CD4-positive, alpha-beta T cell treated with Interferon gamma for 1 hour (primary cell): ENCODE measurements at regions not wholly inside any gene's neighbourhood (a gene's known extent, or its start where the extent isn't known, plus 50 kb on each side); places are given as distances from the start of the nearest gene placed in this dataset.

Experiments used
- DNase-seq: peaks from one replicate; pipeline ENCODE4 v3.0.0-alpha.2; 2020

DNA sequence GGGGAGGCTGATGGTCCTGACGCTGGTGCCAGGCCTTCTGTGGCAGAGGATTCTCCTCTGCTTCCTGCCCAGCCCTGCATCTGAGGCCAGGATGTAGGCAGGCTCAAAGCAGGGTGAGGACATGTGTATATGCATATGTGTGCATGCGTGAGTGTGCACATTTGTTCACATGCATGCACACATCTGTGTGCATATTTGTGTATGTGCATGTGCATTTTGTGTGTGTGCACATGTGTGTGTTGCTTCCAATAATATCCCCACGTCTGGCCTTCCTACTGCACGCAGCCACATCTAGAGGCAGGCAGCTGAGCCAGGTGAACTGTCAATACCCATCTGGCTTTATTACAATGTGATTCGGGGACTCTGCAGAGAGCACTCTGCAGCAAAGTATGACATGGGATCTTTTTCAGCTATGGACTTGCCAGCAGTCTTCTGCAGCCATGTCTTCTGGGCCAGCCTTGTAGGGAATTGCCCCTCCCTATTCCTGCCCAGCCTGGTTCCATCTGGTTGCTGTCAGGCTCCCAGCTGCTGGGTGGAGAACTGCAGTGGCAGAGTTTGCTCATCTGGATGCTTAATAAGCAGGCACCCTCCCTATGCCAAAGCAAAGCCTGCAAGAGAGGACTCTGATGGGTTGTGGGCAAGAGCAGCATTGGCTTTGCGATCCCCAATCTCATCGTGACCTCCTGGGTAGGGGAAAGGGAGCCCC, 140.7 kb downstream of the PFKFB3 start:
- no peak for DNase-seq

- DNase-seq: no peak
These were observed 142.7 kb downstream of the PFKFB3 start for GRCh38 chr10:6345404-6345803.

- DNase-seq: no peak
These were observed 143.9 kb downstream of the PFKFB3 start for GRCh38 chr10:6346631-6347030.

- peak; percentile 54 for DNase-seq
These were observed 144.7 kb downstream of the PFKFB3 start for GRCh38 chr10:6347391-6347951.

DNA sequence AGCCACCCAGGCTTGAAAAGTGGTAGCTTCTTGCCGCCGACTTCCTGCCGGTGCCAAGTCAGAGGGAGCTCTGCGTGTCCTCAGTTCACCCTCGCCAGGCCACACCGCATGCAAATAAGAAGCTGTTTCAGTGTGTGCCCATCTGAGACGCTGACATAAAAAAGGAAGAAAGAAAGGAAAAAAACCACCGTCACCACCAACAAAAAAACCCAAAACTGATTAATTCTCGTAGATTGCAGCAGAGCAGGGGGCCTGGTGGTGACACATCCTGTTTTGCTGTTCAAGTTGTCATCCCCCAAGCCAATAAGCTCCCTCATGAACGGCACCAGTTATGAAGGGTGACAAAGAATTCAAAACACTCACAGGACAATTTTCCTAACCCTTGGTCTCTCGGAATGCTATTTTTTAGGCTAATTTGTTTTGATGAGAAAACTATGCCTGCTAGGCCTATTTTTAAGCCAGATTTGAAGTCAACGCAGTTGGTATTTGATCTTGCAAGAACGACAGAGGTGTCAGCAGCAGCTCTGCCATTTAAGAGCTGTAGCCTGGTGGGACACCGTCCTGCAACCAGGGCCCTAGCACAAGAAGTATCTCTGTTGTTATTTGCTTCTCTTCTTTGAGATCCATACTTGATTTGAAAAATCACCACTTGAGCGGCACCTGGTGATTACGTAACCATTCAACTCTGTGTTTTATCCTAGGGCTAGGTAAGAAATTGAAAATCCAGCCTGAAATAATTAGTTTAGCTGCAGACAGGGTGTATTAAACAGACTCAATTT, 145.6 kb downstream of the PFKFB3 start:
- DNase-seq: peak; percentile 88

DNA sequence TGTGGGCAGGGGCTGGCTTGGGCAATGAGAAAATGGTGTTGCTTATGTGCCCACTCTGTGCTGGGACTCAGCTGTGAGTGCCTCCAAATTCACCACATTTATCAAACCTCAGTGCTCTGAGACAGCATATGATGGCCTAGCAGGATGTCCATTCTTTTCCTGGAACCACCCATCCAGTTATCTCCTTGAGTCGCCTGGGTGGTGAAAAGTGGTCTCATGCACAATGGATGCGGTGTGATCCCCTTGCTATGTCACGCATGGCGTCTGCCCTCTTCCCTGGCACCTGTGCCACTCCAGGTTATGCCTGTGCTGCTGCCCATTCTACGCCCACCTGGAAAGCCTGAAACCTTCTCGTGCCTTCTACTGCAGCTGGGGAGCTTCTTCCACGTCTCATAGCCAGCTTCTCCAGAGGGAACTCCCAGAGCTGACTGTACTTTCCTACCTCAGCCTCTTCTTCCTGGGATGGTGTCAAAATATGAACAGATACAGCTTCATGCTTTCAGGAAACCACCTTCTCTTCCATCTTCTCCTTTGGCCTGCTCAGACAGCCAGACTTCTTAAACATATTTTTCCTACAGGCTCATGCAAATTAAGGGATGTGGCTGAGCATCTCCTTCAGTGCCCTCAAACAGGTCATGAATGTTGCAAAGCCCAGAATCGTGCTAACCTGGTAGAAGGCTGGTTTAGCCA, 147.3 kb downstream of the PFKFB3 start:
- DNase-seq: no peak

DNA sequence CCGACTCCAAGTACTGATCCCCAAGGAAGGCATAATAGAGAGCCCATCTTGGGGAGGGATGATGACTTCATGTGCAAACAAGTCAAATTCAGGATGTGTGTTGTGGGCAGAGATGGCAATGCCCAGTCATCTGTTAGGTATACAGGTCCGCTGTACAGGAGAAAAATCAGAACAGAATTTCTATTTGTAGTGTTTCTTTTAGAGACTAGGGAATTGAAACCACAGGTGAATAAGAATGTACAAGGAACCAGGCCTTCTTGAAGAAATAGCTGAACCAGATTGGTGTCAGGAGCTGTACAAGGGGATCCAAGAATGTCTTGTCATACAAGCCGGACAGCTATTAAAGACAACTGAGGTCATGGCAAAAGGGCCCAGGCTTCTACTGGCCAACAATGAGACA, 147.9 kb downstream of the PFKFB3 start:
- DNase-seq: no peak

DNA sequence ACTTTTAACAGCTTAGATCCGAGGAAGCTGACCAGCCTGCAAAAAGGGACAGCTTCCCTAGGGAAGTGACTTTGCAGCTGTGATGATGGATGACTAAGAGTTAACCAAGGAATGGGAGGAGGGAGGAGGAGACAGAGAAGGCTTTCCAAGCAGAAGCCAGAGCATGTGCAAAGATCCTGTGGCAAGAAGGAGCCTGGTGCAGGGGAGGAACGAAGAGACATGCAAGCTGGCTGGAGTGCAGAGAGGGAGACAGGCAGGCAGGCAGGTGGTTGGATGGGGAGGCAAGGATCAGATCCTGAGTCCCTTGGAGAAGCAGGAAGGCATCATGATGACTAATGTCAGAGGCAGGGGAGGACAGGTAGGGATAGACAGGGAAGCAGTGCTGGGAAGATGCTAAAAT, 148.8 kb downstream of the PFKFB3 start:
- no peak for DNase-seq

- DNase-seq: no peak
These were observed 150.8 kb downstream of the PFKFB3 start for GRCh38 chr10:6353526-6353925.

DNA sequence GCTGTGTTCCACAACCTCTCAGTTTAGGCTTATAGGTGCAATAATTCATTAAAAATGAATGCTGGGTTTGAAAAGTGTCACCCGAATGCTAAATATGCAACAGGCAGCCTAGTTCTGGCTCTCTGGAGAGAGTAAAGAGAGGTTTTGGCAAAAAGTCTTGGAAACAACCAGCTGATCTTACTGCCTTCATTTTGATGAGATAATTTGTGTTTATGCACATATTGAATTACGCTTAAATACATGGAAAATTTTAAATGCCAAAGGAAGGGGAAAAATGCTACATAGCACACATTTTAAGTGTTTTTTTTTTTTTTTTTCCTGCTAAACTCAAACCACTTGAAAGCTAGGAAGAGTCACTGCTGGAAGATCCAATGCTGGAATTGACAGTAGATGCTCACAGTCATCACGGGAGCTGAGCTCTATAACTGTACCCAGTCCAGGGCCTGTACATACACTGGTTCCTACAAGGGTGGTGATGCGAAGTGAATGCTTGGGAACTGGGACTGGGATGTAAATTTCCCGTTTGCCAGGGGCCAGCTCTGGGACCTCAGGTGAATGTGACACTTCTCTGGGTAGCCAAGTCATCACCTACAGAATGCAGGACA, 151.5 kb downstream of the PFKFB3 start:
- DNase-seq: no peak

GRCh38 chr10:6356280-6356793, 153.6 kb downstream of the PFKFB3 start:
- no peak for DNase-seq

- no peak for DNase-seq
These were observed 159.1 kb downstream of the PFKFB3 start for GRCh38 chr10:6361869-6362268.

GRCh38 chr10:6362879-6363278, 160.1 kb downstream of the PFKFB3 start:
- no peak for DNase-seq

GRCh38 chr10:6363511-6363910, 160.8 kb downstream of the PFKFB3 start:
- DNase-seq: no peak

GRCh38 chr10:6364283-6364682, 161.6 kb downstream of the PFKFB3 start:
- DNase-seq: no peak

DNA sequence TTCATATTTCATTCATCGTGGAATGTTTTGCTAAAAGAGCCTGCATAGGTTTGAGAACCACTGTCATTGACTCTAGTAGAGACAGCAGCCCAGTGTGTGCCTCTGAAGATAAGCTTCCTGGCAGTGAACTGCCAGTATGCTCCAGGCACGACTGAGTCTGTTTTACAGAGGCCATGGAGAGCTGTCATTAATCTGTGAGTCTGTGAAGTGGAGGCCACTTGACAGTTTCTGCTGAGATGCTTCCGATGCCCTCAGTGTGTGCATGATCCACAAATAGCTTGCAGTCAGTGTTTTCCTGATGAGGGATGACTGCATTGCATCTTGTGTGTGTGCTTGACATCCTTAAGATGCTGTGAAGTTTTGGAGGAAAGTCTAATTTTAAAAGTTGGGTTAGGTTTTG, 162.2 kb downstream of the PFKFB3 start:
- DNase-seq: no peak

DNA sequence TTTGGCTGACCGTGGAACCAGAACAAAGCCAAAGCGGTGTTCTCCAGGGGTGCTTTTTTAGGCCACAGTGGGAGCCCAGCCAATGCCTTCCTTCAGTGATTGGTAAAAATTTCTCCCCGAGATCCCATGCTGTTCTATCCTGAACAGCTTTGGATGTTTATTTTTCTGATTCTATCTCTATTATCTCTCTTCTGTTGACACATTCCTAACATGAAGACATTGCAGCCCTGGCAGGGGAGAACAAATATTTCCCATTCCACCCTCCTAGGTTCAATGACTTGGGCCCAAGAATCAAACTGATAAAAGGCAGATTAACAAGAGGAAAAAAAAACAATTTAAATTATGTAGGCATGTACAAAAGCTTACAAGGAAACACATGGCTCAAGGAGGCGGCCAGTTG, 162.7 kb downstream of the PFKFB3 start:
- no peak for DNase-seq
